Endothelial cell of umbilical vein (primary cell): ENCODE measurements at regions not wholly inside any gene's neighbourhood (a gene's known extent, or its start where the extent isn't known, plus 50 kb on each side); places are given as distances from the start of the nearest gene placed in this dataset.

Source experiments
- BruUV-seq: library from RNA; stranded (reverse); fragments of 400-500 nt; replicated peaks from 2 replicates; lab custom pipeline; 2021; lab: Mats Ljungman, UMichigan
- CTCF ChIA-PET: fragments of 300-600, 350-600 bp; sonication (Branson Sonifier 250); formaldehyde crosslinking; loops from one replicate; lab custom pipeline; 2021; ENCODE audit warnings: antibody characterized with exemption, inconsistent platforms; lab: Charles Lee
- POLR2A ChIA-PET: fragments of 300-600, 350-600 bp; sonication (Branson Sonifier 250); formaldehyde crosslinking; loops from one replicate; lab custom pipeline; 2021; ENCODE audit warnings: antibody characterized with exemption, inconsistent platforms; lab: Charles Lee
- DNase-seq: peaks from one replicate; pipeline ENCODE4 v3.0.0-alpha.2; 2011; ENCODE audit warnings: low read depth, low spot score
- FAIRE-seq: peaks from 2 replicates; lab custom pipeline; 2011; peaks lifted over from hg19 to GRCh38; lab: Jason Lieb, UNC
- H2AFZ ChIP-seq: 2 replicates; pipeline ENCODE4 v1.6.0; 2012; ENCODE audit warnings: low read depth, low read length, control low read depth, inconsistent platforms
- H3K27ac ChIP-seq: 2 replicates; pipeline ENCODE4 v1.5.1; 2011; ENCODE audit warnings: low read depth, mild to moderate bottlenecking, control low read depth, low read length, moderate library complexity; ENCODE audit not compliant: insufficient read depth
- H3K27me3 ChIP-seq, 2 experiments: 2 replicates each; pipeline versions ENCODE4 v1.6.0 to v1.6.1; 2011; ENCODE audit warnings: low read length in 2 of 2, mixed read lengths in 1 of 2; ENCODE audit not compliant: control insufficient read depth in 2 of 2, insufficient read depth in 2 of 2
- H3K36me3 ChIP-seq, 2 experiments: 2 replicates in 1 of 2; 3 replicates in 1 of 2; pipeline ENCODE4 v1.5.1; 2011; ENCODE audit warnings: low read length in 2 of 2, mild to moderate bottlenecking in 1 of 2, moderate library complexity in 1 of 2; ENCODE audit not compliant: control insufficient read depth in 2 of 2, insufficient read depth in 2 of 2; ENCODE audit errors: extremely low read depth in 1 of 2
- H3K4me1 ChIP-seq: 3 replicates; pipeline ENCODE4 v1.5.1; 2011; ENCODE audit warnings: mild to moderate bottlenecking, low read length; ENCODE audit not compliant: control insufficient read depth, insufficient read depth; ENCODE audit errors: extremely low read depth
- H3K4me2 ChIP-seq: 2 replicates; pipeline ENCODE4 v1.6.1; 2011; ENCODE audit warnings: low read length, control low read depth, mixed read lengths; ENCODE audit not compliant: insufficient read depth
- H3K4me3 ChIP-seq, 3 experiments: fragments of 200-600 bp in 1 of 3; sonication (generic), shearing (Covaris generic) in 1 of 3; replicated peaks in 1 of 3; 2 replicates each; pipeline ENCODE4 v1.5.1; 2011 to 2016; ENCODE audit warnings: control low read depth in 3 of 3, low read length in 3 of 3, mild to moderate bottlenecking in 2 of 3, inconsistent platforms in 1 of 3, low read depth in 1 of 3, moderate library complexity in 1 of 3; ENCODE audit not compliant: insufficient read depth in 1 of 3
- H3K79me2 ChIP-seq: 2 replicates; pipeline ENCODE4 v1.6.0; 2012; ENCODE audit warnings: low read length, inconsistent platforms; ENCODE audit not compliant: control insufficient read depth, insufficient read depth
- H3K9ac ChIP-seq: replicated peaks from 2 replicates; pipeline ENCODE3; 2011; ENCODE audit warnings: low read length, control low read depth; ENCODE audit not compliant: insufficient read depth; ENCODE audit errors: extremely low read depth
- H3K9me1 ChIP-seq: replicated peaks from 3 replicates; pipeline ENCODE4 v1.6.0; 2011; ENCODE audit warnings: mild to moderate bottlenecking, low read length; ENCODE audit not compliant: control insufficient read depth, insufficient read depth; ENCODE audit errors: extremely low read depth
- H3K9me3 ChIP-seq: replicated peaks from 2 replicates; pipeline ENCODE4 v1.5.1; 2012; ENCODE audit warnings: low read length, inconsistent platforms; ENCODE audit not compliant: control insufficient read depth, insufficient read depth
- H4K20me1 ChIP-seq: replicated peaks from 2 replicates; pipeline ENCODE3; 2011; ENCODE audit warnings: mild to moderate bottlenecking, low read length; ENCODE audit not compliant: control insufficient read depth, insufficient read depth; ENCODE audit errors: extremely low read depth
- EZH2 ChIP-seq: IDR thresholded peaks from 2 replicates; pipeline ENCODE4 v1.6.1; 2012; ENCODE audit warnings: borderline replicate concordance, low read depth, mild to moderate bottlenecking, moderate library complexity, low read length, inconsistent platforms; ENCODE audit not compliant: severe bottlenecking
- FOS ChIP-seq: IDR thresholded peaks from 2 replicates; pipeline ENCODE4 v1.6.1; 2011; ENCODE audit warnings: mild to moderate bottlenecking, low read length, moderate library complexity, borderline replicate concordance; ENCODE audit not compliant: insufficient read depth
- GATA2 ChIP-seq: IDR thresholded peaks from 2 replicates; pipeline ENCODE4 v1.7.0; 2011; ENCODE audit warnings: low read depth, mild to moderate bottlenecking, moderate library complexity, mixed read lengths, low read length; ENCODE audit not compliant: insufficient read length, insufficient read depth
- JUN ChIP-seq: IDR thresholded peaks from 2 replicates; pipeline ENCODE4 v1.6.1; 2011; ENCODE audit warnings: borderline replicate concordance, low read depth; ENCODE audit not compliant: insufficient read length, insufficient read depth
- MYC ChIP-seq: IDR thresholded peaks from one replicate; pipeline ENCODE4 v1.6.1; 2011; ENCODE audit warnings: mild to moderate bottlenecking, low read depth, low read length
- POLR2A ChIP-seq: IDR thresholded peaks from 2 replicates; pipeline ENCODE4 v1.6.1; 2012; ENCODE audit warnings: low read depth, mild to moderate bottlenecking, control low read depth, low read length
- POLR2AphosphoS5 ChIP-seq: IDR thresholded peaks from 2 replicates; pipeline ENCODE4 v1.6.1; 2012; ENCODE audit warnings: low read depth, mild to moderate bottlenecking, control low read depth, low read length, moderate library complexity; ENCODE audit not compliant: insufficient read depth
- dilution Hi-C: fragments of 300-500 bp; cut with MboI; formaldehyde crosslinking; loops from one replicate; pipeline ENCODE4 v1.15.0; 2019; ENCODE audit warnings: low sequenced_read_pairs; ENCODE audit not compliant: extremely low pct_ligation_motif_present
- intact Hi-C: fragments of 100-400 bp; cut with micrococcal nuclease; formaldehyde crosslinking; loops from one replicate; pipeline ENCODE4 v1.10.0; 2022
- TF ChIP-seq, protein P1 (sequence below), 2 donors: IDR thresholded peaks; 1 replicate in 1 of 2; 2 replicates in 1 of 2; pipeline ENCODE4 v1.5.1; 2011; ENCODE audit warnings: low read length in 2 of 2, mild to moderate bottlenecking in 2 of 2, moderate library complexity in 2 of 2, control low read depth in 1 of 2, inconsistent platforms in 1 of 2, low read depth in 1 of 2; ENCODE audit not compliant: insufficient read depth in 1 of 2; ENCODE audit errors: extremely low read depth in 1 of 2
- TF ChIP-seq, protein P2 (sequence below): IDR thresholded peaks from 2 replicates; pipeline ENCODE4 v1.6.1; 2011; ENCODE audit not compliant: insufficient read depth, insufficient read length

DNA sequence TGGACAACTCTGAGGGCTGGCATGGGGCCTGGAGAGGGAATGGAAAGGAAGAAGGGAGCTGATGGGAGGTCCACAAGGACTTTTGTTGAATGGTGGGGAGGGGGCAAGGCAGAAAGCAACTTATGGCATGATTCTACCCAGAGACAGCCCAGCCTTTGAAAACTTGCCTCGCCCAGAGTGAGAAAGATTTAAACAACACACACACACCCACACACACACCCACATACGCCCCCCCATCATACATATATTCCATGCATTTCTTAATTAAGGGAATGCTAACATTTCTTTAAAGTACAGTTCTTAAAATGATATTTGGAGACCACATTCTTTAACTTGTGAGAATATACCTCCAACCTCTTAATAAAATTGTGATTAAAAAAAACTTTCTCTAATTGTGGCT lies 115.4 kb upstream of the F3 start:
- H3K9ac ChIP-seq: no peak overlapping the region
- no peak for DNase-seq
- intact Hi-C loops (no loop called here), dilution Hi-C loops (no loop called here)
- TF ChIP-seq, protein P1, sequence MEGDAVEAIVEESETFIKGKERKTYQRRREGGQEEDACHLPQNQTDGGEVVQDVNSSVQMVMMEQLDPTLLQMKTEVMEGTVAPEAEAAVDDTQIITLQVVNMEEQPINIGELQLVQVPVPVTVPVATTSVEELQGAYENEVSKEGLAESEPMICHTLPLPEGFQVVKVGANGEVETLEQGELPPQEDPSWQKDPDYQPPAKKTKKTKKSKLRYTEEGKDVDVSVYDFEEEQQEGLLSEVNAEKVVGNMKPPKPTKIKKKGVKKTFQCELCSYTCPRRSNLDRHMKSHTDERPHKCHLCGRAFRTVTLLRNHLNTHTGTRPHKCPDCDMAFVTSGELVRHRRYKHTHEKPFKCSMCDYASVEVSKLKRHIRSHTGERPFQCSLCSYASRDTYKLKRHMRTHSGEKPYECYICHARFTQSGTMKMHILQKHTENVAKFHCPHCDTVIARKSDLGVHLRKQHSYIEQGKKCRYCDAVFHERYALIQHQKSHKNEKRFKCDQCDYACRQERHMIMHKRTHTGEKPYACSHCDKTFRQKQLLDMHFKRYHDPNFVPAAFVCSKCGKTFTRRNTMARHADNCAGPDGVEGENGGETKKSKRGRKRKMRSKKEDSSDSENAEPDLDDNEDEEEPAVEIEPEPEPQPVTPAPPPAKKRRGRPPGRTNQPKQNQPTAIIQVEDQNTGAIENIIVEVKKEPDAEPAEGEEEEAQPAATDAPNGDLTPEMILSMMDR (IDR thresholded peaks at IDR 0.05; ENCODE audit: extremely low read depth in 1 of 2, insufficient read depth in 1 of 2, low read depth in 1 of 2, low read length in 2 of 2): no peak
- TF ChIP-seq JUN (no peak), POLR2A (no peak), MYC (no peak), GATA2 (no peak), EZH2 (no peak), FOS (no peak), POLR2AphosphoS5 (no peak)
- TF ChIP-seq, protein P2, sequence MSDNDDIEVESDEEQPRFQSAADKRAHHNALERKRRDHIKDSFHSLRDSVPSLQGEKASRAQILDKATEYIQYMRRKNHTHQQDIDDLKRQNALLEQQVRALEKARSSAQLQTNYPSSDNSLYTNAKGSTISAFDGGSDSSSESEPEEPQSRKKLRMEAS: no peak
- no peaks in the 10 kb centered on the region for H3K36me3 ChIP-seq
- no peaks in the 10 kb centered on the region for H4K20me1 ChIP-seq
- H3K9me3 ChIP-seq: no peaks in the 10 kb centered on the region
- BruUV-seq: no TSS peak
- FAIRE-seq: no peak
- no peak overlapping the region for H3K4me3 ChIP-seq
- no peak overlapping the region for H3K4me2 ChIP-seq
- no peaks in the 10 kb centered on the region for H3K9me1 ChIP-seq
- H3K27ac ChIP-seq: no peak overlapping the region
- no peaks in the 10 kb centered on the region for H3K27me3 ChIP-seq
- ChIA-PET POLR2A (no interaction called here), CTCF (no interaction called here)
- H2AFZ ChIP-seq: no peak overlapping the region
- H3K4me1 ChIP-seq: peaks cover 10% of the 10 kb centered on the region
- H3K79me2 ChIP-seq: no peaks in the 10 kb centered on the region
